GM23338 (cell line): ENCODE measurements at regions not wholly inside any gene's neighbourhood (a gene's known extent, or its start where the extent isn't known, plus 50 kb on each side); places are given as distances from the start of the nearest gene placed in this dataset.

Source experiments
- CREB1 ChIP-seq: fragments of 250-450 bp; sonication (Bioruptor Pico); IDR thresholded peaks from 2 replicates; pipeline ENCODE4 v1.5.0; 2020; ENCODE audit warnings: low read depth, mild to moderate bottlenecking, moderate library complexity
- EZH2 ChIP-seq: fragments of 200-600 bp; sonication (generic); IDR thresholded peaks from one replicate; pipeline ENCODE4 v1.8.0; 2017; ENCODE audit warnings: antibody characterized with exemption, mild to moderate bottlenecking, low read depth; ENCODE audit not compliant: unreplicated experiment
- EZH2phosphoT487 ChIP-seq: fragments of 200-600 bp; sonication (generic); IDR thresholded peaks from one replicate; pipeline ENCODE4 v1.8.1; 2018; ENCODE audit warnings: antibody characterized with exemption; ENCODE audit not compliant: unreplicated experiment
- POLR2AphosphoS5 ChIP-seq: IDR thresholded peaks from 2 replicates; pipeline ENCODE4 v1.6.1; 2016; ENCODE audit warnings: antibody characterized with exemption, low read depth
- ZNF331 ChIP-seq: fragments of 250-450 bp; sonication (Bioruptor Pico); IDR thresholded peaks from 2 replicates; pipeline ENCODE4 v1.5.0; 2020; ENCODE audit warnings: low read depth, mild to moderate bottlenecking, moderate library complexity
- TF ChIP-seq, protein P1 (sequence below), 2 experiments: fragments of 200-600 bp in 1 of 2; sonication (generic) in 1 of 2; conservative IDR thresholded peaks; 2 replicates each; pipeline versions ENCODE4 v1.5.1 to v1.6.1; 2016 to 2017; ENCODE audit warnings: antibody characterized with exemption in 2 of 2, low read depth in 2 of 2, mild to moderate bottlenecking in 2 of 2, moderate library complexity in 1 of 2
- TF ChIP-seq, protein P2 (sequence below): IDR thresholded peaks from one replicate; pipeline ENCODE4 v1.6.1; 2018; ENCODE audit warnings: antibody characterized with exemption; ENCODE audit not compliant: unreplicated experiment

DNA sequence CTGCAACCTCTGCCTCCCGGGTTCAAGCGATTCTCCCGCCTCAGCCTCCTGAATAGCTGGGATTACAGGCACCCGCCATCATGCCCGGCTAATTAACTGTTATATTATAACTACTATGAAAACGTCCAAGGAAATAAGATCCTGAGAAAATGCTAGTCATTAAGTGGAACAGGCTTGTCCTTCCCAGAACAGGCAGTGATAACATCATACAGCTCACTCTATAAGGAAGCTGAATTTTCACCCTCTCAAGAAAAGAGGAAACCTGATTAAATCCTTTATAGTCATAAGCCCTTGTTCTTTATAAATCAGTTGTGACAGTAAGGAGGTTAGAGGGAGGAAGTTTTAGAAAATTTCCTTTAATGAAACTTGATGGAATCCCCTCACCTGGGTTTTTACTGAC is 163.9 kb upstream of the CLINT1 start:
- no peak for TF ChIP-seq POLR2AphosphoS5
- TF ChIP-seq, protein P1, sequence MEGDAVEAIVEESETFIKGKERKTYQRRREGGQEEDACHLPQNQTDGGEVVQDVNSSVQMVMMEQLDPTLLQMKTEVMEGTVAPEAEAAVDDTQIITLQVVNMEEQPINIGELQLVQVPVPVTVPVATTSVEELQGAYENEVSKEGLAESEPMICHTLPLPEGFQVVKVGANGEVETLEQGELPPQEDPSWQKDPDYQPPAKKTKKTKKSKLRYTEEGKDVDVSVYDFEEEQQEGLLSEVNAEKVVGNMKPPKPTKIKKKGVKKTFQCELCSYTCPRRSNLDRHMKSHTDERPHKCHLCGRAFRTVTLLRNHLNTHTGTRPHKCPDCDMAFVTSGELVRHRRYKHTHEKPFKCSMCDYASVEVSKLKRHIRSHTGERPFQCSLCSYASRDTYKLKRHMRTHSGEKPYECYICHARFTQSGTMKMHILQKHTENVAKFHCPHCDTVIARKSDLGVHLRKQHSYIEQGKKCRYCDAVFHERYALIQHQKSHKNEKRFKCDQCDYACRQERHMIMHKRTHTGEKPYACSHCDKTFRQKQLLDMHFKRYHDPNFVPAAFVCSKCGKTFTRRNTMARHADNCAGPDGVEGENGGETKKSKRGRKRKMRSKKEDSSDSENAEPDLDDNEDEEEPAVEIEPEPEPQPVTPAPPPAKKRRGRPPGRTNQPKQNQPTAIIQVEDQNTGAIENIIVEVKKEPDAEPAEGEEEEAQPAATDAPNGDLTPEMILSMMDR (conservative IDR thresholded peaks at IDR 0.05; ENCODE audit: low read depth in 2 of 2) = no peak
- no peak for TF ChIP-seq CREB1 (CRISPR knock-in tag)
- TF ChIP-seq EZH2 = no peak
- TF ChIP-seq, protein P2, sequence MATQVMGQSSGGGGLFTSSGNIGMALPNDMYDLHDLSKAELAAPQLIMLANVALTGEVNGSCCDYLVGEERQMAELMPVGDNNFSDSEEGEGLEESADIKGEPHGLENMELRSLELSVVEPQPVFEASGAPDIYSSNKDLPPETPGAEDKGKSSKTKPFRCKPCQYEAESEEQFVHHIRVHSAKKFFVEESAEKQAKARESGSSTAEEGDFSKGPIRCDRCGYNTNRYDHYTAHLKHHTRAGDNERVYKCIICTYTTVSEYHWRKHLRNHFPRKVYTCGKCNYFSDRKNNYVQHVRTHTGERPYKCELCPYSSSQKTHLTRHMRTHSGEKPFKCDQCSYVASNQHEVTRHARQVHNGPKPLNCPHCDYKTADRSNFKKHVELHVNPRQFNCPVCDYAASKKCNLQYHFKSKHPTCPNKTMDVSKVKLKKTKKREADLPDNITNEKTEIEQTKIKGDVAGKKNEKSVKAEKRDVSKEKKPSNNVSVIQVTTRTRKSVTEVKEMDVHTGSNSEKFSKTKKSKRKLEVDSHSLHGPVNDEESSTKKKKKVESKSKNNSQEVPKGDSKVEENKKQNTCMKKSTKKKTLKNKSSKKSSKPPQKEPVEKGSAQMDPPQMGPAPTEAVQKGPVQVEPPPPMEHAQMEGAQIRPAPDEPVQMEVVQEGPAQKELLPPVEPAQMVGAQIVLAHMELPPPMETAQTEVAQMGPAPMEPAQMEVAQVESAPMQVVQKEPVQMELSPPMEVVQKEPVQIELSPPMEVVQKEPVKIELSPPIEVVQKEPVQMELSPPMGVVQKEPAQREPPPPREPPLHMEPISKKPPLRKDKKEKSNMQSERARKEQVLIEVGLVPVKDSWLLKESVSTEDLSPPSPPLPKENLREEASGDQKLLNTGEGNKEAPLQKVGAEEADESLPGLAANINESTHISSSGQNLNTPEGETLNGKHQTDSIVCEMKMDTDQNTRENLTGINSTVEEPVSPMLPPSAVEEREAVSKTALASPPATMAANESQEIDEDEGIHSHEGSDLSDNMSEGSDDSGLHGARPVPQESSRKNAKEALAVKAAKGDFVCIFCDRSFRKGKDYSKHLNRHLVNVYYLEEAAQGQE = no peak
- TF ChIP-seq EZH2phosphoT487 = no peak
- TF ChIP-seq ZNF331 (CRISPR knock-in tag) = no peak
